ENCODE measurements at regions not wholly inside any gene's neighbourhood (a gene's known extent, or its start where the extent isn't known, plus 50 kb on each side); places are given as distances from the start of the nearest gene placed in this dataset.
"Not testable (repeated sequence)": the region's sequence is repeated elsewhere in the genome, so short reads cannot be mapped to it uniquely, and the experiment has no call there.

- H3K27ac ChIP-seq (ENCODE audit: low read length); H3K4me3 ChIP-seq (ENCODE audit: low read depth in 1 of 2, low read length in 2 of 2); H3K27me3 ChIP-seq (ENCODE audit: low read depth, low read length); H3K4me1 ChIP-seq (ENCODE audit: control insufficient read depth in 1 of 2, insufficient read depth in 2 of 2, low read length in 2 of 2); H3K9me3 ChIP-seq (ENCODE audit: control insufficient read depth in 1 of 2, low read length in 2 of 2); H3K36me3 ChIP-seq (ENCODE audit: control insufficient read depth in 1 of 2, insufficient read depth in 2 of 2, low read length in 2 of 2): not testable (repeated sequence)
Observed at GRCh38 chr1:232717911-232718310, 87.3 kb upstream of the MAP10 start.

- Histone ChIP-seq H3K27me3 (ENCODE audit: low read depth, low read length) (no peaks in the 10 kb centered on the region), H3K9me3 (ENCODE audit: control insufficient read depth in 1 of 2, low read length in 2 of 2) (no peaks in the 10 kb centered on the region), H3K36me3 (ENCODE audit: control insufficient read depth in 1 of 2, insufficient read depth in 2 of 2, low read length in 2 of 2) (no peaks in the 10 kb centered on the region), H3K4me1 (ENCODE audit: control insufficient read depth in 1 of 2, insufficient read depth in 2 of 2, low read length in 2 of 2) (no peaks in the 10 kb centered on the region), H3K27ac (ENCODE audit: low read length) (no peak overlapping the region), H3K4me3 (ENCODE audit: low read depth in 1 of 2, low read length in 2 of 2) (no peak overlapping the region)
Observed at GRCh38 chr1:232718928-232719927, 86.0 kb upstream of the MAP10 start.

GRCh38 chr1:232722626-232723025, 82.6 kb upstream of the MAP10 start:
- Histone ChIP-seq H3K4me3 (ENCODE audit: low read depth in 1 of 2, low read length in 2 of 2) (no peak overlapping the region), H3K4me1 (ENCODE audit: control insufficient read depth in 1 of 2, insufficient read depth in 2 of 2, low read length in 2 of 2) (no peaks in the 10 kb centered on the region), H3K36me3 (ENCODE audit: control insufficient read depth in 1 of 2, insufficient read depth in 2 of 2, low read length in 2 of 2) (no peaks in the 10 kb centered on the region), H3K9me3 (ENCODE audit: control insufficient read depth in 1 of 2, low read length in 2 of 2) (no peaks in the 10 kb centered on the region), H3K27me3 (ENCODE audit: low read depth, low read length) (no peaks in the 10 kb centered on the region), H3K27ac (ENCODE audit: low read length) (no peak overlapping the region)

- H3K9me3 ChIP-seq (ENCODE audit: control insufficient read depth in 1 of 2, low read length in 2 of 2): no peaks in the 10 kb centered on the region
- H3K27ac ChIP-seq (ENCODE audit: low read length): no peak overlapping the region
- no peaks in the 10 kb centered on the region for H3K36me3 ChIP-seq (ENCODE audit: control insufficient read depth in 1 of 2, insufficient read depth in 2 of 2, low read length in 2 of 2)
- no peaks in the 10 kb centered on the region for H3K27me3 ChIP-seq (ENCODE audit: low read depth, low read length)
- no peak overlapping the region for H3K4me3 ChIP-seq (ENCODE audit: low read depth in 1 of 2, low read length in 2 of 2)
- peaks cover 0 to 5% of the 10 kb centered on the region in 2 donors for H3K4me1 ChIP-seq (ENCODE audit: control insufficient read depth in 1 of 2, insufficient read depth in 2 of 2, low read length in 2 of 2)
Observed at GRCh38 chr1:232725305-232726047, 79.7 kb upstream of the MAP10 start.

- H3K9me3 ChIP-seq (ENCODE audit: control insufficient read depth in 1 of 2, low read length in 2 of 2): no peaks in the 10 kb centered on the region
- no peak overlapping the region for H3K27ac ChIP-seq (ENCODE audit: low read length)
- no peaks in the 10 kb centered on the region for H3K27me3 ChIP-seq (ENCODE audit: low read depth, low read length)
- peaks cover 0 to 5% of the 10 kb centered on the region in 2 donors for H3K4me1 ChIP-seq (ENCODE audit: control insufficient read depth in 1 of 2, insufficient read depth in 2 of 2, low read length in 2 of 2)
- H3K36me3 ChIP-seq (ENCODE audit: control insufficient read depth in 1 of 2, insufficient read depth in 2 of 2, low read length in 2 of 2): no peaks in the 10 kb centered on the region
- no peak overlapping the region for H3K4me3 ChIP-seq (ENCODE audit: low read depth in 1 of 2, low read length in 2 of 2)
Observed at GRCh38 chr1:232726048-232726779, 79.0 kb upstream of the MAP10 start.

GRCh38 chr1:232728507-232729263, 76.5 kb upstream of the MAP10 start:
- no peaks in the 10 kb centered on the region for H3K27me3 ChIP-seq (ENCODE audit: low read depth, low read length)
- H3K9me3 ChIP-seq (ENCODE audit: control insufficient read depth in 1 of 2, low read length in 2 of 2): no peaks in the 10 kb centered on the region
- H3K36me3 ChIP-seq (ENCODE audit: control insufficient read depth in 1 of 2, insufficient read depth in 2 of 2, low read length in 2 of 2): no peaks in the 10 kb centered on the region
- no peak overlapping the region for H3K4me3 ChIP-seq (ENCODE audit: low read depth in 1 of 2, low read length in 2 of 2)
- peaks cover 0 to 5% of the 10 kb centered on the region in 2 donors for H3K4me1 ChIP-seq (ENCODE audit: control insufficient read depth in 1 of 2, insufficient read depth in 2 of 2, low read length in 2 of 2)
- no peak overlapping the region for H3K27ac ChIP-seq (ENCODE audit: low read length)

- Histone ChIP-seq H3K9me3 (ENCODE audit: control insufficient read depth in 1 of 2, low read length in 2 of 2) (no peaks in the 10 kb centered on the region), H3K4me1 (ENCODE audit: control insufficient read depth in 1 of 2, insufficient read depth in 2 of 2, low read length in 2 of 2) (peaks cover 0 to 5% of the 10 kb centered on the region in 2 donors), H3K36me3 (ENCODE audit: control insufficient read depth in 1 of 2, insufficient read depth in 2 of 2, low read length in 2 of 2) (no peaks in the 10 kb centered on the region), H3K27ac (ENCODE audit: low read length) (no peak overlapping the region), H3K4me3 (ENCODE audit: low read depth in 1 of 2, low read length in 2 of 2) (no peak overlapping the region), H3K27me3 (ENCODE audit: low read depth, low read length) (no peaks in the 10 kb centered on the region)
Observed at GRCh38 chr1:232732344-232732910, 72.8 kb upstream of the MAP10 start.

- H3K4me3 ChIP-seq (ENCODE audit: low read depth in 1 of 2, low read length in 2 of 2): no peak overlapping the region
- no peaks in the 10 kb centered on the region for H3K4me1 ChIP-seq (ENCODE audit: control insufficient read depth in 1 of 2, insufficient read depth in 2 of 2, low read length in 2 of 2)
- no peaks in the 10 kb centered on the region for H3K9me3 ChIP-seq (ENCODE audit: control insufficient read depth in 1 of 2, low read length in 2 of 2)
- no peaks in the 10 kb centered on the region for H3K27me3 ChIP-seq (ENCODE audit: low read depth, low read length)
- no peaks in the 10 kb centered on the region for H3K36me3 ChIP-seq (ENCODE audit: control insufficient read depth in 1 of 2, insufficient read depth in 2 of 2, low read length in 2 of 2)
- H3K27ac ChIP-seq (ENCODE audit: low read length): no peak overlapping the region
Observed at GRCh38 chr1:232737917-232738316, 67.3 kb upstream of the MAP10 start.

- peaks cover 3 to 10% of the 10 kb centered on the region in 2 donors for H3K9me3 ChIP-seq (ENCODE audit: control insufficient read depth in 1 of 2, low read length in 2 of 2)
- no peak overlapping the region for H3K27ac ChIP-seq (ENCODE audit: low read length)
- H3K27me3 ChIP-seq (ENCODE audit: low read depth, low read length): no peaks in the 10 kb centered on the region
- H3K4me3 ChIP-seq (ENCODE audit: low read depth in 1 of 2, low read length in 2 of 2): no peak overlapping the region
- no peaks in the 10 kb centered on the region for H3K4me1 ChIP-seq (ENCODE audit: control insufficient read depth in 1 of 2, insufficient read depth in 2 of 2, low read length in 2 of 2)
- no peaks in the 10 kb centered on the region for H3K36me3 ChIP-seq (ENCODE audit: control insufficient read depth in 1 of 2, insufficient read depth in 2 of 2, low read length in 2 of 2)
Observed at GRCh38 chr1:232743999-232744398, 61.2 kb upstream of the MAP10 start.

- Histone ChIP-seq H3K27ac (ENCODE audit: low read length) (no peak overlapping the region), H3K4me1 (ENCODE audit: control insufficient read depth in 1 of 2, insufficient read depth in 2 of 2, low read length in 2 of 2) (no peaks in the 10 kb centered on the region), H3K36me3 (ENCODE audit: control insufficient read depth in 1 of 2, insufficient read depth in 2 of 2, low read length in 2 of 2) (no peaks in the 10 kb centered on the region), H3K4me3 (ENCODE audit: low read depth in 1 of 2, low read length in 2 of 2) (no peak overlapping the region), H3K27me3 (ENCODE audit: low read depth, low read length) (no peaks in the 10 kb centered on the region), H3K9me3 (ENCODE audit: control insufficient read depth in 1 of 2, low read length in 2 of 2) (peaks cover 9 to 10% of the 10 kb centered on the region in 2 donors)
Observed at GRCh38 chr1:232744847-232745246, 60.4 kb upstream of the MAP10 start.
